ENCODE measurements at regions not wholly inside any gene's neighbourhood (a gene's known extent, or its start where the extent isn't known, plus 50 kb on each side); places are given as distances from the start of the nearest gene placed in this dataset.
A peak's percentile ranks its signal among the peaks of the same experiment; 100 is the strongest.

- peak; percentile 77 for DNase-seq (ENCODE audit: extremely low spot score, unreplicated experiment)
- no peak for TF ChIP-seq CTCF (IDR thresholded peaks at IDR 0.05)
- Mint-ChIP-seq H3K27ac (ENCODE audit: unreplicated experiment) (no peak overlapping the region), H3K4me1 (ENCODE audit: unreplicated experiment) (no peaks in the 10 kb centered on the region), H3K27me3 (ENCODE audit: unreplicated experiment) (no peaks in the 10 kb centered on the region), H3K9me3 (ENCODE audit: unreplicated experiment) (peaks cover 20% of the 10 kb centered on the region), H3K4me3 (ENCODE audit: unreplicated experiment) (no peak overlapping the region), H3K36me3 (ENCODE audit: unreplicated experiment) (no peaks in the 10 kb centered on the region)
Observed at GRCh38 chr5:3116366-3116765, 364.9 kb upstream of the IRX2 start.

GRCh38 chr5:3114467-3114866 lies 363.0 kb upstream of the IRX2 start:
- Mint-ChIP-seq H3K4me3 (ENCODE audit: unreplicated experiment) (no peak overlapping the region), H3K27me3 (ENCODE audit: unreplicated experiment) (no peaks in the 10 kb centered on the region), H3K27ac (ENCODE audit: unreplicated experiment) (no peak overlapping the region), H3K4me1 (ENCODE audit: unreplicated experiment) (no peaks in the 10 kb centered on the region), H3K36me3 (ENCODE audit: unreplicated experiment) (no peaks in the 10 kb centered on the region), H3K9me3 (ENCODE audit: unreplicated experiment) (peaks cover 20% of the 10 kb centered on the region)
- TF ChIP-seq CTCF (IDR thresholded peaks at IDR 0.05) = no peak
- DNase-seq (ENCODE audit: extremely low spot score, unreplicated experiment) = peak; percentile 66

- Mint-ChIP-seq H3K4me1 (ENCODE audit: unreplicated experiment) (no peaks in the 10 kb centered on the region), H3K4me3 (ENCODE audit: unreplicated experiment) (no peak overlapping the region), H3K27ac (ENCODE audit: unreplicated experiment) (no peak overlapping the region), H3K27me3 (ENCODE audit: unreplicated experiment) (no peaks in the 10 kb centered on the region), H3K9me3 (ENCODE audit: unreplicated experiment) (peaks cover 22% of the 10 kb centered on the region), H3K36me3 (ENCODE audit: unreplicated experiment) (no peaks in the 10 kb centered on the region)
- peak; percentile 51 for DNase-seq (ENCODE audit: extremely low spot score, unreplicated experiment)
- TF ChIP-seq CTCF (IDR thresholded peaks at IDR 0.05) = no peak
Observed at GRCh38 chr5:3110371-3110770, 358.9 kb upstream of the IRX2 start.

GRCh38 chr5:3107156-3107611 lies 355.7 kb upstream of the IRX2 start:
- Mint-ChIP-seq H3K9me3 (ENCODE audit: unreplicated experiment) (peaks cover 20% of the 10 kb centered on the region), H3K27me3 (ENCODE audit: unreplicated experiment) (no peaks in the 10 kb centered on the region), H3K4me3 (ENCODE audit: unreplicated experiment) (no peak overlapping the region), H3K27ac (ENCODE audit: unreplicated experiment) (no peak overlapping the region), H3K4me1 (ENCODE audit: unreplicated experiment) (no peaks in the 10 kb centered on the region), H3K36me3 (ENCODE audit: unreplicated experiment) (no peaks in the 10 kb centered on the region)
- no peak for TF ChIP-seq CTCF (IDR thresholded peaks at IDR 0.05)
- no peak for DNase-seq (ENCODE audit: extremely low spot score, unreplicated experiment)

- Mint-ChIP-seq H3K27ac (ENCODE audit: unreplicated experiment) (no peak overlapping the region), H3K27me3 (ENCODE audit: unreplicated experiment) (no peaks in the 10 kb centered on the region), H3K4me3 (ENCODE audit: unreplicated experiment) (no peak overlapping the region), H3K4me1 (ENCODE audit: unreplicated experiment) (no peaks in the 10 kb centered on the region), H3K9me3 (ENCODE audit: unreplicated experiment) (peaks cover 20% of the 10 kb centered on the region), H3K36me3 (ENCODE audit: unreplicated experiment) (no peaks in the 10 kb centered on the region)
- DNase-seq (ENCODE audit: extremely low spot score, unreplicated experiment) = no peak
- no peak for TF ChIP-seq CTCF (IDR thresholded peaks at IDR 0.05)
Observed at GRCh38 chr5:3105581-3105980, 354.1 kb upstream of the IRX2 start.
